C4-2B (cell line): ENCODE measurements at regions not wholly inside any gene's neighbourhood (a gene's known extent, or its start where the extent isn't known, plus 50 kb on each side); places are given as distances from the start of the nearest gene placed in this dataset.

Experiments used
- ZFX ChIP-seq: fragments of 450-650 bp; IDR thresholded peaks from 2 replicates; pipeline ENCODE4 v1.6.1; 2017
- TF ChIP-seq, protein P1 (sequence below): fragments of 450-650 bp; conservative IDR thresholded peaks from 2 replicates; pipeline ENCODE4 v1.5.1; 2017; ENCODE audit warnings: mild to moderate bottlenecking

GRCh38 chr6:117174835-117175360 lies 90.5 kb upstream of the VGLL2 start:
- no peak for TF ChIP-seq ZFX
- TF ChIP-seq, protein P1, sequence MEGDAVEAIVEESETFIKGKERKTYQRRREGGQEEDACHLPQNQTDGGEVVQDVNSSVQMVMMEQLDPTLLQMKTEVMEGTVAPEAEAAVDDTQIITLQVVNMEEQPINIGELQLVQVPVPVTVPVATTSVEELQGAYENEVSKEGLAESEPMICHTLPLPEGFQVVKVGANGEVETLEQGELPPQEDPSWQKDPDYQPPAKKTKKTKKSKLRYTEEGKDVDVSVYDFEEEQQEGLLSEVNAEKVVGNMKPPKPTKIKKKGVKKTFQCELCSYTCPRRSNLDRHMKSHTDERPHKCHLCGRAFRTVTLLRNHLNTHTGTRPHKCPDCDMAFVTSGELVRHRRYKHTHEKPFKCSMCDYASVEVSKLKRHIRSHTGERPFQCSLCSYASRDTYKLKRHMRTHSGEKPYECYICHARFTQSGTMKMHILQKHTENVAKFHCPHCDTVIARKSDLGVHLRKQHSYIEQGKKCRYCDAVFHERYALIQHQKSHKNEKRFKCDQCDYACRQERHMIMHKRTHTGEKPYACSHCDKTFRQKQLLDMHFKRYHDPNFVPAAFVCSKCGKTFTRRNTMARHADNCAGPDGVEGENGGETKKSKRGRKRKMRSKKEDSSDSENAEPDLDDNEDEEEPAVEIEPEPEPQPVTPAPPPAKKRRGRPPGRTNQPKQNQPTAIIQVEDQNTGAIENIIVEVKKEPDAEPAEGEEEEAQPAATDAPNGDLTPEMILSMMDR, result no peak
